ENCODE measurements at regions not wholly inside any gene's neighbourhood (a gene's known extent, or its start where the extent isn't known, plus 50 kb on each side); places are given as distances from the start of the nearest gene placed in this dataset.

- TF ChIP-seq GATA2 (IDR thresholded peaks at IDR 0.05; ENCODE audit: low read depth, low read length) (no peak), GATA3 (IDR thresholded peaks at IDR 0.05; ENCODE audit: low read depth, low read length) (no peak)
These were observed 91.1 kb upstream of the ZBTB18 start for GRCh38 chr1:243959998-243960397.

- no peak for TF ChIP-seq GATA2 (IDR thresholded peaks at IDR 0.05; ENCODE audit: low read depth, low read length)
These were observed 93.9 kb upstream of the ZBTB18 start for GRCh38 chr1:243957141-243957540.

GRCh38 chr1:243956450-243956849 is 94.6 kb upstream of the ZBTB18 start:
- TF ChIP-seq GATA2 (IDR thresholded peaks at IDR 0.05; ENCODE audit: low read depth, low read length) (no peak), GATA3 (IDR thresholded peaks at IDR 0.05; ENCODE audit: low read depth, low read length) (no peak)

GRCh38 chr1:243950166-243950565 is 100.1 kb upstream of the AKT3 start:
- TF ChIP-seq GATA2 (IDR thresholded peaks at IDR 0.05; ENCODE audit: low read depth, low read length) = no peak
- no peak for TF ChIP-seq GATA3 (IDR thresholded peaks at IDR 0.05; ENCODE audit: low read depth, low read length)

GRCh38 chr1:243946946-243947345 is 96.9 kb upstream of the AKT3 start:
- TF ChIP-seq GATA2 (IDR thresholded peaks at IDR 0.05; ENCODE audit: low read depth, low read length) = no peak
- TF ChIP-seq GATA3 (IDR thresholded peaks at IDR 0.05; ENCODE audit: low read depth, low read length) = no peak

GRCh38 chr1:243946253-243946652 is 96.2 kb upstream of the AKT3 start:
- no peak for TF ChIP-seq GATA2 (IDR thresholded peaks at IDR 0.05; ENCODE audit: low read depth, low read length)
- TF ChIP-seq GATA3 (IDR thresholded peaks at IDR 0.05; ENCODE audit: low read depth, low read length) = no peak

- TF ChIP-seq GATA2 (IDR thresholded peaks at IDR 0.05; ENCODE audit: low read depth, low read length) = no peak
- no peak for TF ChIP-seq GATA3 (IDR thresholded peaks at IDR 0.05; ENCODE audit: low read depth, low read length)
These were observed 95.7 kb upstream of the AKT3 start for GRCh38 chr1:243945727-243946126.

GRCh38 chr1:243944429-243945160 is 94.6 kb upstream of the AKT3 start:
- TF ChIP-seq GATA3 (IDR thresholded peaks at IDR 0.05; ENCODE audit: low read depth, low read length) (no peak), GATA2 (IDR thresholded peaks at IDR 0.05; ENCODE audit: low read depth, low read length) (no peak)

- no peak for TF ChIP-seq GATA3 (IDR thresholded peaks at IDR 0.05; ENCODE audit: low read depth, low read length)
- no peak for TF ChIP-seq GATA2 (IDR thresholded peaks at IDR 0.05; ENCODE audit: low read depth, low read length)
These were observed 93.8 kb upstream of the AKT3 start for GRCh38 chr1:243943671-243944428.

- no peak for TF ChIP-seq GATA3 (IDR thresholded peaks at IDR 0.05; ENCODE audit: low read depth, low read length)
- TF ChIP-seq GATA2 (IDR thresholded peaks at IDR 0.05; ENCODE audit: low read depth, low read length) = no peak
These were observed 92.4 kb upstream of the AKT3 start for GRCh38 chr1:243942196-243943150.

GRCh38 chr1:243940451-243940850 is 90.4 kb upstream of the AKT3 start:
- TF ChIP-seq GATA3 (IDR thresholded peaks at IDR 0.05; ENCODE audit: low read depth, low read length) = no peak

- TF ChIP-seq GATA3 (IDR thresholded peaks at IDR 0.05; ENCODE audit: low read depth, low read length) (no peak), GATA2 (IDR thresholded peaks at IDR 0.05; ENCODE audit: low read depth, low read length) (no peak)
These were observed 89.3 kb upstream of the AKT3 start for GRCh38 chr1:243939167-243939848.

- TF ChIP-seq GATA3 (IDR thresholded peaks at IDR 0.05; ENCODE audit: low read depth, low read length) = no peak
- TF ChIP-seq GATA2 (IDR thresholded peaks at IDR 0.05; ENCODE audit: low read depth, low read length) = no peak
These were observed 88.2 kb upstream of the AKT3 start for GRCh38 chr1:243938208-243938607.

GRCh38 chr1:243933495-243933894 is 83.5 kb upstream of the AKT3 start:
- no peak for TF ChIP-seq GATA2 (IDR thresholded peaks at IDR 0.05; ENCODE audit: low read depth, low read length)
- no peak for TF ChIP-seq GATA3 (IDR thresholded peaks at IDR 0.05; ENCODE audit: low read depth, low read length)

Data from SH-SY5Y (cell line).